Neural cell (in vitro differentiated cells): ENCODE measurements at regions not wholly inside any gene's neighbourhood (a gene's known extent, or its start where the extent isn't known, plus 50 kb on each side); places are given as distances from the start of the nearest gene placed in this dataset.

Experiments used
- H2AFZ ChIP-seq: fragments of 200-600, 300-800 bp; sonication (generic), shearing (Covaris generic); 2 replicates; pipeline ENCODE4 v1.6.0; 2014; ENCODE audit warnings: low read depth, mild to moderate bottlenecking, antibody characterized with exemption, low read length, moderate library complexity
- H3F3A ChIP-seq: fragments of 200-600 bp; shearing (Covaris generic); 2 replicates; pipeline ENCODE4 v1.6.1; 2016; ENCODE audit warnings: mild to moderate bottlenecking, moderate library complexity, mixed read lengths, antibody characterized with exemption, low read length; ENCODE audit not compliant: insufficient read depth, poor library complexity, severe bottlenecking
- H3K27ac ChIP-seq: fragments of 200-600, 300-800 bp; sonication (generic), shearing (Covaris generic); 2 replicates; pipeline ENCODE4 v1.5.1; 2014; ENCODE audit warnings: mild to moderate bottlenecking, low read length, moderate library complexity
- H3K27me3 ChIP-seq: fragments of 300-800, 200-600 bp; sonication (generic), shearing (Covaris generic); 2 replicates; pipeline ENCODE4 v1.6.0; 2014; ENCODE audit warnings: mild to moderate bottlenecking, low read depth, low read length, moderate library complexity; ENCODE audit not compliant: insufficient read depth
- H3K36me3 ChIP-seq: fragments of 300-800, 200-600 bp; sonication (generic), shearing (Covaris generic); 2 replicates; pipeline ENCODE4 v1.5.1; 2014; ENCODE audit warnings: mild to moderate bottlenecking, antibody characterized with exemption, low read length, moderate library complexity; ENCODE audit not compliant: insufficient read depth
- H3K4me2 ChIP-seq: fragments of 300-800, 200-600 bp; sonication (generic), shearing (Covaris generic); 2 replicates; pipeline ENCODE4 v1.6.0; 2014; ENCODE audit warnings: mild to moderate bottlenecking, low read length
- H3K4me3 ChIP-seq: fragments of 300-800, 200-600 bp; sonication (generic), shearing (Covaris generic); 2 replicates; pipeline ENCODE4 v1.5.1; 2014; ENCODE audit warnings: mild to moderate bottlenecking, low read length, moderate library complexity
- H3K79me2 ChIP-seq: fragments of 200-600 bp; shearing (Covaris generic); replicated peaks from 2 replicates; pipeline ENCODE4 v1.6.0; 2014; ENCODE audit warnings: mild to moderate bottlenecking, low read length, moderate library complexity; ENCODE audit not compliant: insufficient read depth
- H3K9ac ChIP-seq: fragments of 300-800, 200-600 bp; sonication (generic), shearing (Covaris generic); 2 replicates; pipeline ENCODE4 v1.6.1; 2016; ENCODE audit warnings: mild to moderate bottlenecking, low read length, mixed read lengths
- H3K9me2 ChIP-seq: fragments of 200-600 bp; shearing (Covaris generic); 2 replicates; pipeline ENCODE4 v1.6.1; 2016; ENCODE audit warnings: mild to moderate bottlenecking, low read length, mixed read lengths; ENCODE audit not compliant: insufficient read depth
- H3K9me3 ChIP-seq: fragments of 200-600, 300-800 bp; sonication (generic), shearing (Covaris generic); 2 replicates; pipeline ENCODE4 v1.6.1; 2016; ENCODE audit warnings: mild to moderate bottlenecking, mixed run types, low read length, moderate library complexity, mixed read lengths
- H4K20me1 ChIP-seq: fragments of 200-600 bp; shearing (Covaris generic); 2 replicates; pipeline ENCODE4 v1.6.1; 2016; ENCODE audit warnings: mild to moderate bottlenecking, mixed run types; ENCODE audit not compliant: insufficient read depth
- EP300 ChIP-seq: fragments of 450-650 bp; conservative IDR thresholded peaks from 2 replicates; pipeline ENCODE4 v1.6.1; 2014; ENCODE audit warnings: antibody characterized with exemption, mild to moderate bottlenecking, moderate library complexity; ENCODE audit not compliant: poor library complexity, severe bottlenecking
- EZH2 ChIP-seq: fragments of 200-600, 300-800 bp; shearing (Covaris generic), sonication (generic); IDR thresholded peaks from 2 replicates; pipeline ENCODE4 v1.6.1; 2014; ENCODE audit warnings: antibody characterized with exemption, low read length, borderline replicate concordance, mild to moderate bottlenecking; ENCODE audit not compliant: insufficient read depth, poor library complexity, severe bottlenecking
- MXI1 ChIP-seq: fragments of 450-650 bp; conservative IDR thresholded peaks from 2 replicates; pipeline ENCODE4 v1.6.1; 2014; ENCODE audit warnings: antibody characterized with exemption, mild to moderate bottlenecking; ENCODE audit not compliant: poor library complexity, severe bottlenecking
- POLR2AphosphoS5 ChIP-seq: IDR thresholded peaks from 2 replicates; pipeline ENCODE4 v1.6.1; 2012
- RAD21 ChIP-seq: fragments of 450-650 bp; conservative IDR thresholded peaks from 2 replicates; pipeline ENCODE4 v1.6.1; 2014; ENCODE audit warnings: antibody characterized with exemption, mild to moderate bottlenecking, moderate library complexity
- SMC3 ChIP-seq: fragments of 450-650 bp; conservative IDR thresholded peaks from 2 replicates; pipeline ENCODE4 v1.6.1; 2014; ENCODE audit warnings: antibody characterized with exemption, mild to moderate bottlenecking, moderate library complexity; ENCODE audit not compliant: poor library complexity
- TAF1 ChIP-seq: IDR thresholded peaks from 2 replicates; pipeline ENCODE4 v1.6.1; 2012; ENCODE audit warnings: low read depth
- TF ChIP-seq, protein P1 (sequence below): IDR thresholded peaks from 2 replicates; pipeline ENCODE4 v1.6.1; 2012; ENCODE audit warnings: borderline replicate concordance
- TF ChIP-seq, protein P2 (sequence below): fragments of 450-650 bp; IDR thresholded peaks from 2 replicates; pipeline ENCODE4 v1.5.1; 2014; ENCODE audit warnings: antibody characterized with exemption, mild to moderate bottlenecking, moderate library complexity; ENCODE audit not compliant: poor library complexity, severe bottlenecking

DNA sequence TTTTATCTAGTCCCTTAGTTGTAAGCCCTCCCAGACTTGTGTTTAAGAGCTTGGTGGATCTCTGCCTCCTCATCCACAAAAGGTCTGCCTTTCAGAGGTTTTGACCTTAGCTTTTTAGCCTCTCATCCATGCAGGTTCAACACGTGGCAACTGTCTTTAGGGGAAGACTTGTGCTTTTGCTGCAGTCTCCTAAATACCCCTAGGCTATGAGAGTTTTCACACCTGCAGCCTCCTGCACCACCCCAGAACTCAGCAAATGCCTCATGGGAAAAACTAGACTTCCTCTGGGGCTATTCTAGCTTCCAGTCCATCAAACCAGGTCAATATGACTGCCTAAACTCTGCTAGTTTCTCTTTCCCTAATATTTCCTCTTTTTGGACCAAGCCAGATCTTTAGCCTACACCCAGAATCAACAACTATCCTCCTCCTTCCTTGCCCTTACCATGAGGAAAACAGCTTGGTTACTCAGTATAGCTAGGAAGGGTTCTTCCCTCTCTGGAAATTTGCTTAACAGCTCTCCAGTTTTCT lies 132.3 kb upstream of the RIOK3 start:
- TF ChIP-seq SMC3 (no peak), EZH2 (no peak)
- H3K36me3 ChIP-seq = no peaks in the 10 kb centered on the region
- no peak overlapping the region for H3K4me3 ChIP-seq
- H3K79me2 ChIP-seq = no peaks in the 10 kb centered on the region
- no peaks in the 10 kb centered on the region for H3F3A ChIP-seq
- H3K9me3 ChIP-seq = no peaks in the 10 kb centered on the region
- H4K20me1 ChIP-seq = no peaks in the 10 kb centered on the region
- H3K27ac ChIP-seq = no peak overlapping the region
- no peak overlapping the region for H3K4me2 ChIP-seq
- no peaks in the 10 kb centered on the region for H3K9me2 ChIP-seq
- no peak overlapping the region for H2AFZ ChIP-seq
- no peak overlapping the region for H3K9ac ChIP-seq
- H3K27me3 ChIP-seq = no peaks in the 10 kb centered on the region

DNA sequence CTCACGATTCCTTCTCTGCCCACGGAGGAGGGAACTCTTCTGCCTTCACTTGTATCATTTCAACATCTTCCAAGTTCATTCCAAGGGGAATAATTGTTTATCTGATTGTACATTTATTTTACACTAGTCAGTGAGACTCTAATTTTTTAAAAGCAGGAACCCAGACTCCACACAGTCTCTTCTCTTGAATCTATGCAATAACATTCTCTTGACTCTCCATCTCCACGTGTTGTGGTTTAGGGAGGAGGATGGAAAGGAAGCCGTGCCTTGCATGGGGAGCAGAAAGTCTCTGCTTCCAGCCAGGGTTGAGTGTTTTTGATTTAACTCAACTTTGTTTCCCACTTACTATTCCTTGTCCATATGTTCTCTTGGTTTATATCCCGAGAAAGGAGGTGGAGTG lies 131.1 kb upstream of the RIOK3 start:
- Histone ChIP-seq H2AFZ (no peak overlapping the region), H3K79me2 (no peaks in the 10 kb centered on the region), H3K9me3 (no peaks in the 10 kb centered on the region), H3F3A (no peaks in the 10 kb centered on the region), H4K20me1 (no peaks in the 10 kb centered on the region), H3K27me3 (no peaks in the 10 kb centered on the region), H3K9ac (no peak overlapping the region), H3K27ac (no peak overlapping the region), H3K4me2 (no peak overlapping the region), H3K36me3 (no peaks in the 10 kb centered on the region), H3K4me3 (no peak overlapping the region), H3K9me2 (no peaks in the 10 kb centered on the region)
- TF ChIP-seq RAD21 (no peak), SMC3 (no peak)

DNA sequence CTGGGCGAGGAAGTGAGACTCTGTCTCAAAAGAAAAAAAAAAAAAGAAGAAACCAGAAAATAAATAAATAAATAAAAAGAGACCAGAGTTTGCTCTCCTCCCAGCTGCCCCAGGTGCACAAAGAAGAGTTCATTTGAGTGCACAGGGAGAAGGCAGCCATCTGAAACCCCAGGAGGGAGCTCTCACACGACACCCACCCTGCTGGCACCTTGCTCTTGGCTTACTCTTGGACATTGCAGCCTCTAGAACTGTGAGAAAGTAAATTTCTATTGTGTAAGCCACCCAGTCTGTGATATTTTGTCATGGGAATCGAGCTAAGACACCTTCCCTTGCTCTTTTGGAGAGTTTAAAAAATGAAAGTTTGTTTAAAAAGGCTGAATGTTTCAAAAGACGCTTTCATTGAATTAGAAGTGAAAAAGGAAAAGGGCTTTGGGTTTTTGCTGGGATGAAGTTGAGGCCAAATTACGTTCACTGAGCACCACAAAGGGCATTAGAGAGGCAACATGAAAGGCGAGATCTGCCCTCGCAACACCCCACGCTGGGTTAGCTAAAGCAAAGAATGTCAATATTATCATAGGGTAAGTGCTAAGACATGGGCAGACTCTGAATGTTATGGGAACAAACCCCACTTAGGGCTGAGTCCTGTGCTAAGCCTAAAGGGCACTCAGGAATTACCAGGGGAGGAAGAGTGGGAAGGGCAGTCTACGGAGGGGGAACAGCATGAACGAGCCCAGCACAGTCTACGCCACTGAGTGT lies 128.9 kb upstream of the RIOK3 start:
- Histone ChIP-seq H3K4me3 (no peak overlapping the region), H3K27ac (no peak overlapping the region)
- TF ChIP-seq TAF1 = no peak
- no peak for TF ChIP-seq MXI1
- TF ChIP-seq POLR2AphosphoS5 = no peak
- no peak for TF ChIP-seq SMC3
- TF ChIP-seq EP300 = no peak
- no peak for TF ChIP-seq EZH2
- TF ChIP-seq, protein P1, sequence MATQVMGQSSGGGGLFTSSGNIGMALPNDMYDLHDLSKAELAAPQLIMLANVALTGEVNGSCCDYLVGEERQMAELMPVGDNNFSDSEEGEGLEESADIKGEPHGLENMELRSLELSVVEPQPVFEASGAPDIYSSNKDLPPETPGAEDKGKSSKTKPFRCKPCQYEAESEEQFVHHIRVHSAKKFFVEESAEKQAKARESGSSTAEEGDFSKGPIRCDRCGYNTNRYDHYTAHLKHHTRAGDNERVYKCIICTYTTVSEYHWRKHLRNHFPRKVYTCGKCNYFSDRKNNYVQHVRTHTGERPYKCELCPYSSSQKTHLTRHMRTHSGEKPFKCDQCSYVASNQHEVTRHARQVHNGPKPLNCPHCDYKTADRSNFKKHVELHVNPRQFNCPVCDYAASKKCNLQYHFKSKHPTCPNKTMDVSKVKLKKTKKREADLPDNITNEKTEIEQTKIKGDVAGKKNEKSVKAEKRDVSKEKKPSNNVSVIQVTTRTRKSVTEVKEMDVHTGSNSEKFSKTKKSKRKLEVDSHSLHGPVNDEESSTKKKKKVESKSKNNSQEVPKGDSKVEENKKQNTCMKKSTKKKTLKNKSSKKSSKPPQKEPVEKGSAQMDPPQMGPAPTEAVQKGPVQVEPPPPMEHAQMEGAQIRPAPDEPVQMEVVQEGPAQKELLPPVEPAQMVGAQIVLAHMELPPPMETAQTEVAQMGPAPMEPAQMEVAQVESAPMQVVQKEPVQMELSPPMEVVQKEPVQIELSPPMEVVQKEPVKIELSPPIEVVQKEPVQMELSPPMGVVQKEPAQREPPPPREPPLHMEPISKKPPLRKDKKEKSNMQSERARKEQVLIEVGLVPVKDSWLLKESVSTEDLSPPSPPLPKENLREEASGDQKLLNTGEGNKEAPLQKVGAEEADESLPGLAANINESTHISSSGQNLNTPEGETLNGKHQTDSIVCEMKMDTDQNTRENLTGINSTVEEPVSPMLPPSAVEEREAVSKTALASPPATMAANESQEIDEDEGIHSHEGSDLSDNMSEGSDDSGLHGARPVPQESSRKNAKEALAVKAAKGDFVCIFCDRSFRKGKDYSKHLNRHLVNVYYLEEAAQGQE = no peak
- TF ChIP-seq, protein P2, sequence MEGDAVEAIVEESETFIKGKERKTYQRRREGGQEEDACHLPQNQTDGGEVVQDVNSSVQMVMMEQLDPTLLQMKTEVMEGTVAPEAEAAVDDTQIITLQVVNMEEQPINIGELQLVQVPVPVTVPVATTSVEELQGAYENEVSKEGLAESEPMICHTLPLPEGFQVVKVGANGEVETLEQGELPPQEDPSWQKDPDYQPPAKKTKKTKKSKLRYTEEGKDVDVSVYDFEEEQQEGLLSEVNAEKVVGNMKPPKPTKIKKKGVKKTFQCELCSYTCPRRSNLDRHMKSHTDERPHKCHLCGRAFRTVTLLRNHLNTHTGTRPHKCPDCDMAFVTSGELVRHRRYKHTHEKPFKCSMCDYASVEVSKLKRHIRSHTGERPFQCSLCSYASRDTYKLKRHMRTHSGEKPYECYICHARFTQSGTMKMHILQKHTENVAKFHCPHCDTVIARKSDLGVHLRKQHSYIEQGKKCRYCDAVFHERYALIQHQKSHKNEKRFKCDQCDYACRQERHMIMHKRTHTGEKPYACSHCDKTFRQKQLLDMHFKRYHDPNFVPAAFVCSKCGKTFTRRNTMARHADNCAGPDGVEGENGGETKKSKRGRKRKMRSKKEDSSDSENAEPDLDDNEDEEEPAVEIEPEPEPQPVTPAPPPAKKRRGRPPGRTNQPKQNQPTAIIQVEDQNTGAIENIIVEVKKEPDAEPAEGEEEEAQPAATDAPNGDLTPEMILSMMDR = no peak
- TF ChIP-seq RAD21 = no peak

More for the DNA sequence above, 128.9 kb upstream of the RIOK3 start:
- no peak overlapping the region for H3K4me2 ChIP-seq
- H3K36me3 ChIP-seq = no peaks in the 10 kb centered on the region
- H3K79me2 ChIP-seq = no peaks in the 10 kb centered on the region
- no peaks in the 10 kb centered on the region for H3K9me2 ChIP-seq
- H3F3A ChIP-seq = no peaks in the 10 kb centered on the region
- no peaks in the 10 kb centered on the region for H4K20me1 ChIP-seq
- H3K9me3 ChIP-seq = no peaks in the 10 kb centered on the region
- no peaks in the 10 kb centered on the region for H3K27me3 ChIP-seq
- H2AFZ ChIP-seq = no peak overlapping the region
- H3K9ac ChIP-seq = no peak overlapping the region
